T-helper 2 cell treated with Interferon-gamma antibody and Interleukin-4, amounts not matched to agents 5 μg/mL and 100 μg/mL, for 36 hours (primary cell): ENCODE measurements at regions not wholly inside any gene's neighbourhood (a gene's known extent, or its start where the extent isn't known, plus 50 kb on each side); places are given as distances from the start of the nearest gene placed in this dataset.

Experiments used
- DNase-seq: peaks from one replicate; pipeline ENCODE4 v3.0.0; 2021; ENCODE audit warnings: low spot score
- H3K27ac Mint-ChIP-seq: one replicate; pipeline ENCODE4 v1.8.0; 2021; ENCODE audit warnings: mild to moderate bottlenecking, mixed read lengths
- H3K27me3 Mint-ChIP-seq: one replicate; pipeline ENCODE4 v1.8.0; 2021; ENCODE audit warnings: low read depth, mixed read lengths
- H3K36me3 Mint-ChIP-seq: one replicate; pipeline ENCODE4 v1.8.0; 2021; ENCODE audit warnings: low read depth, mixed read lengths
- H3K4me1 Mint-ChIP-seq: one replicate; pipeline ENCODE4 v1.8.0; 2021; ENCODE audit warnings: low read depth, mixed read lengths
- H3K4me3 Mint-ChIP-seq: one replicate; pipeline ENCODE4 v1.8.0; 2022; ENCODE audit warnings: mild to moderate bottlenecking, moderate library complexity, mixed read lengths
- H3K9me3 Mint-ChIP-seq: one replicate; pipeline ENCODE4 v1.8.0; 2021; ENCODE audit warnings: mixed read lengths

GRCh38 chr16:85971902-85972638 is 73.1 kb downstream of the IRF8 start:
- no peak for DNase-seq
- Mint-ChIP-seq H3K4me1 (peaks cover 2% of the 10 kb centered on the region), H3K27ac (no peak overlapping the region), H3K9me3 (peaks cover 13% of the 10 kb centered on the region), H3K36me3 (peaks cover 2% of the 10 kb centered on the region), H3K4me3 (no peak overlapping the region), H3K27me3 (no peaks in the 10 kb centered on the region)

GRCh38 chr16:85974428-85975375 is 75.7 kb downstream of the IRF8 start:
- no peak for DNase-seq
- Mint-ChIP-seq H3K9me3 (peaks cover 13% of the 10 kb centered on the region), H3K4me3 (no peak overlapping the region), H3K27me3 (no peaks in the 10 kb centered on the region), H3K27ac (no peak overlapping the region), H3K36me3 (peaks cover 2% of the 10 kb centered on the region), H3K4me1 (no peaks in the 10 kb centered on the region)

- H3K9me3 Mint-ChIP-seq = peaks cover 13% of the 10 kb centered on the region
- H3K4me1 Mint-ChIP-seq = no peaks in the 10 kb centered on the region
- no peak overlapping the region for H3K27ac Mint-ChIP-seq
- no peak overlapping the region for H3K4me3 Mint-ChIP-seq
- no peaks in the 10 kb centered on the region for H3K27me3 Mint-ChIP-seq
- H3K36me3 Mint-ChIP-seq = peaks cover 2% of the 10 kb centered on the region
- DNase-seq = no peak
These were observed 76.6 kb downstream of the IRF8 start for GRCh38 chr16:85975451-85975981.

- no peaks in the 10 kb centered on the region for H3K27me3 Mint-ChIP-seq
- DNase-seq = no peak
These were observed 79.4 kb downstream of the IRF8 start for GRCh38 chr16:85978291-85978775.

GRCh38 chr16:85978976-85979375 is 80.0 kb downstream of the IRF8 start:
- H3K4me3 Mint-ChIP-seq = no peak overlapping the region
- H3K4me1 Mint-ChIP-seq = no peaks in the 10 kb centered on the region
- no peak for DNase-seq
- peaks cover 1% of the 10 kb centered on the region for H3K36me3 Mint-ChIP-seq
- H3K27me3 Mint-ChIP-seq = no peaks in the 10 kb centered on the region
- H3K27ac Mint-ChIP-seq = no peak overlapping the region
- peaks cover 12% of the 10 kb centered on the region for H3K9me3 Mint-ChIP-seq

More at GRCh38 chr16:85978291-85978775, 79.4 kb downstream of the IRF8 start:
- Mint-ChIP-seq H3K4me1 (no peaks in the 10 kb centered on the region), H3K4me3 (no peak overlapping the region), H3K36me3 (peaks cover 2% of the 10 kb centered on the region), H3K9me3 (peaks cover 13% of the 10 kb centered on the region), H3K27ac (no peak overlapping the region)

GRCh38 chr16:85979605-85980004 is 80.6 kb downstream of the IRF8 start:
- Mint-ChIP-seq H3K9me3 (peaks cover 6% of the 10 kb centered on the region), H3K36me3 (no peaks in the 10 kb centered on the region), H3K27ac (no peak overlapping the region), H3K27me3 (no peaks in the 10 kb centered on the region), H3K4me1 (no peaks in the 10 kb centered on the region), H3K4me3 (no peak overlapping the region)
- DNase-seq = no peak

- no peak for DNase-seq
- no peaks in the 10 kb centered on the region for H3K27me3 Mint-ChIP-seq
- H3K27ac Mint-ChIP-seq = no peak overlapping the region
- H3K4me1 Mint-ChIP-seq = no peaks in the 10 kb centered on the region
- no peaks in the 10 kb centered on the region for H3K36me3 Mint-ChIP-seq
- H3K9me3 Mint-ChIP-seq = no peaks in the 10 kb centered on the region
- no peak overlapping the region for H3K4me3 Mint-ChIP-seq
These were observed 81.7 kb downstream of the IRF8 start for GRCh38 chr16:85980686-85981085.

- no peak overlapping the region for H3K4me3 Mint-ChIP-seq
- H3K27me3 Mint-ChIP-seq = no peaks in the 10 kb centered on the region
- no peak overlapping the region for H3K27ac Mint-ChIP-seq
- H3K9me3 Mint-ChIP-seq = no peaks in the 10 kb centered on the region
- H3K36me3 Mint-ChIP-seq = no peaks in the 10 kb centered on the region
- DNase-seq = no peak
- H3K4me1 Mint-ChIP-seq = peaks cover 3% of the 10 kb centered on the region
These were observed 83.0 kb downstream of the IRF8 start for GRCh38 chr16:85981826-85982562.

GRCh38 chr16:85982563-85982939 is 83.6 kb downstream of the IRF8 start:
- Mint-ChIP-seq H3K27ac (no peak overlapping the region), H3K4me1 (peaks cover 6% of the 10 kb centered on the region), H3K36me3 (no peaks in the 10 kb centered on the region), H3K4me3 (no peak overlapping the region), H3K9me3 (no peaks in the 10 kb centered on the region), H3K27me3 (no peaks in the 10 kb centered on the region)
- DNase-seq = no peak

- DNase-seq = no peak
- no peak overlapping the region for H3K27ac Mint-ChIP-seq
- no peaks in the 10 kb centered on the region for H3K36me3 Mint-ChIP-seq
- no peaks in the 10 kb centered on the region for H3K9me3 Mint-ChIP-seq
- H3K4me1 Mint-ChIP-seq = peaks cover 8% of the 10 kb centered on the region
- no peaks in the 10 kb centered on the region for H3K27me3 Mint-ChIP-seq
- no peak overlapping the region for H3K4me3 Mint-ChIP-seq
These were observed 84.1 kb downstream of the IRF8 start for GRCh38 chr16:85983064-85983463.

GRCh38 chr16:85983606-85984230 is 84.8 kb downstream of the IRF8 start:
- H3K4me1 Mint-ChIP-seq = peaks cover 12% of the 10 kb centered on the region
- DNase-seq = no peak
- H3K27me3 Mint-ChIP-seq = no peaks in the 10 kb centered on the region
- H3K4me3 Mint-ChIP-seq = no peak overlapping the region
- H3K9me3 Mint-ChIP-seq = no peaks in the 10 kb centered on the region
- H3K27ac Mint-ChIP-seq = no peak overlapping the region
- no peaks in the 10 kb centered on the region for H3K36me3 Mint-ChIP-seq

- H3K4me1 Mint-ChIP-seq = peaks cover 14% of the 10 kb centered on the region
- H3K4me3 Mint-ChIP-seq = no peak overlapping the region
- no peak overlapping the region for H3K27ac Mint-ChIP-seq
- no peaks in the 10 kb centered on the region for H3K36me3 Mint-ChIP-seq
- no peaks in the 10 kb centered on the region for H3K9me3 Mint-ChIP-seq
- DNase-seq = no peak
- no peaks in the 10 kb centered on the region for H3K27me3 Mint-ChIP-seq
These were observed 85.4 kb downstream of the IRF8 start for GRCh38 chr16:85984231-85984880.

GRCh38 chr16:85984947-85985451 is 86.0 kb downstream of the IRF8 start:
- no peak overlapping the region for H3K4me3 Mint-ChIP-seq
- H3K9me3 Mint-ChIP-seq = no peaks in the 10 kb centered on the region
- H3K27me3 Mint-ChIP-seq = no peaks in the 10 kb centered on the region
- DNase-seq = no peak
- H3K27ac Mint-ChIP-seq = no peak overlapping the region
- no peaks in the 10 kb centered on the region for H3K36me3 Mint-ChIP-seq
- H3K4me1 Mint-ChIP-seq = peaks cover 16% of the 10 kb centered on the region
